H1 (cell line): ENCODE measurements at regions not wholly inside any gene's neighbourhood (a gene's known extent, or its start where the extent isn't known, plus 50 kb on each side); places are given as distances from the start of the nearest gene placed in this dataset.

ENCODE experiments used
- CTCF ChIA-PET: fragments of 300-600 bp; sonication (Branson Sonifier 250); formaldehyde crosslinking; loops from one replicate; lab custom pipeline; 2021; ENCODE audit not compliant: partially characterized antibody; lab: Charles Lee
- POLR2A ChIA-PET: fragments of 300-600 bp; sonication (Branson Sonifier 250); formaldehyde crosslinking; loops from one replicate; lab custom pipeline; 2021; ENCODE audit warnings: inconsistent platforms; ENCODE audit not compliant: partially characterized antibody; lab: Charles Lee
- DNase-seq, 2 experiments: peaks; one replicate each; pipeline versions ENCODE4 v3.0.0 to v3.0.0-alpha.2; 2010 to 2022; ENCODE audit warnings: low spot score in 2 of 2, low read depth in 1 of 2, mixed read lengths in 1 of 2
- FAIRE-seq: peaks from 2 replicates; lab custom pipeline; 2011; peaks lifted over from hg19 to GRCh38; lab: Jason Lieb, UNC
- H2AFZ ChIP-seq: 2 replicates; pipeline ENCODE4 v1.8.1; 2012; ENCODE audit warnings: low read length, inconsistent platforms
- H2AK5ac ChIP-seq: 2 replicates; pipeline ENCODE4 v1.6.1; 2013; ENCODE audit warnings: low read depth, low read length
- H2BK120ac ChIP-seq: replicated peaks from 2 replicates; pipeline ENCODE3; 2013; ENCODE audit warnings: low read depth, low read length, inconsistent platforms
- H2BK12ac ChIP-seq: 2 replicates; pipeline ENCODE4 v1.6.1; 2013; ENCODE audit warnings: low read depth, low read length
- H2BK15ac ChIP-seq: 2 replicates; pipeline ENCODE4 v1.6.1; 2013; ENCODE audit warnings: low read length
- H2BK20ac ChIP-seq: 2 replicates; pipeline ENCODE4 v1.6.1; 2013; ENCODE audit warnings: low read length
- H2BK5ac ChIP-seq: 2 replicates; pipeline ENCODE4 v1.6.1; 2013; ENCODE audit warnings: low read depth, low read length
- H3K14ac ChIP-seq: 2 replicates; pipeline ENCODE4 v1.6.1; 2013; ENCODE audit warnings: inconsistent platforms; ENCODE audit not compliant: insufficient read length
- H3K18ac ChIP-seq: 2 replicates; pipeline ENCODE4 v1.6.1; 2013; ENCODE audit warnings: low read length; ENCODE audit errors: extremely low read depth
- H3K23ac ChIP-seq: 2 replicates; pipeline ENCODE4 v1.6.1; 2013; ENCODE audit warnings: inconsistent platforms; ENCODE audit not compliant: insufficient read length
- H3K23me2 ChIP-seq: 2 replicates; pipeline ENCODE4 v1.6.1; 2013; ENCODE audit warnings: low read depth, low read length
- H3K27ac ChIP-seq: 2 replicates; pipeline ENCODE4 v1.6.1; 2011; ENCODE audit warnings: low read depth, low read length, inconsistent platforms
- H3K27me3 ChIP-seq, 4 experiments: replicated peaks in 1 of 4; 1 replicate in 1 of 4; 2 replicates in 3 of 4; pipeline versions ENCODE4 v1.6.1 to v1.8.1; 2011 to 2013; ENCODE audit warnings: low read length in 3 of 4, mild to moderate bottlenecking in 3 of 4, inconsistent platforms in 2 of 4, mixed read lengths in 2 of 4, moderate library complexity in 1 of 4; ENCODE audit not compliant: control insufficient read depth in 3 of 4, insufficient read depth in 3 of 4; ENCODE audit errors: extremely low read depth in 1 of 4
- H3K36me3 ChIP-seq, 4 experiments: 2 replicates each; pipeline versions ENCODE4 v1.6.1 to v1.8.1; 2011 to 2013; ENCODE audit warnings: mild to moderate bottlenecking in 4 of 4, low read length in 3 of 4, moderate library complexity in 2 of 4, control low read depth in 1 of 4, inconsistent platforms in 1 of 4; ENCODE audit not compliant: insufficient read depth in 4 of 4, control insufficient read depth in 2 of 4
- H3K4ac ChIP-seq: replicated peaks from 2 replicates; pipeline ENCODE3; 2013; ENCODE audit warnings: low read length, low read depth, mixed read lengths, inconsistent platforms; ENCODE audit not compliant: insufficient read length
- H3K4me1 ChIP-seq, 4 experiments: replicated peaks in 1 of 4; 1 replicate in 1 of 4; 2 replicates in 3 of 4; pipeline versions ENCODE4 v1.6.1 to v1.8.1; 2011 to 2013; ENCODE audit warnings: low read length in 3 of 4, inconsistent platforms in 2 of 4, mixed read lengths in 1 of 4; ENCODE audit not compliant: insufficient read depth in 4 of 4, control insufficient read depth in 3 of 4
- H3K4me2 ChIP-seq, 2 experiments: 2 replicates each; pipeline versions ENCODE4 v1.6.1 to v1.8.1; 2011 to 2013; ENCODE audit warnings: low read depth in 2 of 2, low read length in 2 of 2, control low read depth in 1 of 2, inconsistent platforms in 1 of 2, mild to moderate bottlenecking in 1 of 2; ENCODE audit not compliant: insufficient read depth in 1 of 2
- H3K4me3 ChIP-seq, 4 experiments: fragments of 200-600, 300-600 bp in 1 of 4; sonication (generic), shearing (Covaris generic), sonication (Bioruptor Twin) in 1 of 4; 2 replicates each; pipeline versions ENCODE4 v1.5.1 to v1.8.1; 2011 to 2016; ENCODE audit warnings: low read length in 4 of 4, low read depth in 3 of 4, control low read depth in 2 of 4, inconsistent platforms in 2 of 4, mild to moderate bottlenecking in 2 of 4, mixed read lengths in 1 of 4, moderate library complexity in 1 of 4; ENCODE audit not compliant: insufficient read depth in 2 of 4; ENCODE audit errors: extremely low read depth in 1 of 4
- H3K56ac ChIP-seq: replicated peaks from 2 replicates; pipeline ENCODE3; 2013; ENCODE audit warnings: low read depth, mild to moderate bottlenecking, mixed read lengths, low read length, inconsistent platforms; ENCODE audit not compliant: insufficient read length
- H3K79me1 ChIP-seq: 2 replicates; pipeline ENCODE4 v1.6.1; 2013; ENCODE audit warnings: low read depth, low read length, control low read depth
- H3K79me2 ChIP-seq, 2 experiments: 2 replicates each; pipeline versions ENCODE4 v1.6.1 to v1.8.1; 2012 to 2013; ENCODE audit warnings: low read length in 2 of 2, mild to moderate bottlenecking in 2 of 2, inconsistent platforms in 1 of 2; ENCODE audit not compliant: insufficient read depth in 2 of 2, control insufficient read depth in 1 of 2
- H3K9ac ChIP-seq, 4 experiments: replicated peaks in 1 of 4; 1 replicate in 1 of 4; 2 replicates in 3 of 4; pipeline versions ENCODE4 v1.6.1 to v1.8.1; 2011 to 2013; ENCODE audit warnings: low read depth in 3 of 4, low read length in 3 of 4, control low read depth in 2 of 4, mild to moderate bottlenecking in 2 of 4, moderate library complexity in 2 of 4, inconsistent platforms in 1 of 4; ENCODE audit errors: extremely low read depth in 1 of 4
- H3K9me3 ChIP-seq, 2 experiments: 2 replicates each; pipeline versions ENCODE4 v1.6.1 to v1.8.1; 2012 to 2013; ENCODE audit warnings: mild to moderate bottlenecking in 2 of 2, moderate library complexity in 2 of 2, control low read depth in 1 of 2, inconsistent platforms in 1 of 2, low read depth in 1 of 2, low read length in 1 of 2, mixed read lengths in 1 of 2; ENCODE audit not compliant: insufficient read depth in 2 of 2
- H4K20me1 ChIP-seq, 2 experiments: replicated peaks in 1 of 2; 2 replicates each; pipeline versions ENCODE3 to v1.8.1; 2011 to 2013; ENCODE audit warnings: inconsistent platforms in 2 of 2, low read length in 2 of 2, mild to moderate bottlenecking in 1 of 2; ENCODE audit not compliant: insufficient read depth in 2 of 2, control insufficient read depth in 1 of 2
- H4K5ac ChIP-seq: 2 replicates; pipeline ENCODE4 v1.6.1; 2013; ENCODE audit warnings: low read length, low read depth, mixed read lengths, inconsistent platforms; ENCODE audit not compliant: insufficient read length
- H4K8ac ChIP-seq: 2 replicates; pipeline ENCODE4 v1.8.0; 2013; ENCODE audit warnings: mild to moderate bottlenecking, moderate library complexity, low read length, inconsistent platforms; ENCODE audit not compliant: insufficient read depth; ENCODE audit errors: extremely low read depth
- H4K91ac ChIP-seq: replicated peaks from 2 replicates; pipeline ENCODE3; 2013; ENCODE audit warnings: low read length, mixed read lengths, inconsistent platforms; ENCODE audit not compliant: insufficient read length
- EZH2 ChIP-seq: fragments of 200-600 bp; sonication (generic); IDR thresholded peaks from 2 replicates; pipeline ENCODE4 v1.7.1; 2012; ENCODE audit warnings: low read depth, mild to moderate bottlenecking, moderate library complexity, low read length, inconsistent platforms; ENCODE audit not compliant: severe bottlenecking
- JUN ChIP-seq: IDR thresholded peaks from 2 replicates; pipeline ENCODE4 v1.6.1; 2011; ENCODE audit warnings: low read depth, mild to moderate bottlenecking, improper control_type of control experiment, low read length
- RBBP5 ChIP-seq: IDR thresholded peaks from 2 replicates; pipeline ENCODE4 v1.7.1; 2012; ENCODE audit warnings: low read depth, mild to moderate bottlenecking, inconsistent platforms, low read length, moderate library complexity, borderline replicate concordance
- RXRA ChIP-seq: IDR thresholded peaks from 2 replicates; pipeline ENCODE4 v1.6.1; 2011; ENCODE audit warnings: low read depth, mild to moderate bottlenecking, low read length, moderate library complexity; ENCODE audit not compliant: insufficient read depth
- SIX5 ChIP-seq: IDR thresholded peaks from 2 replicates; pipeline ENCODE4 v1.6.1; 2011; ENCODE audit warnings: mild to moderate bottlenecking, low read depth, low read length
- WGBS, 2 experiments: shearing (Covaris generic) in 1 of 2; methylation state at CpG; one replicate each; pipeline versions ENCODE4 v1.1.6 to v1.1.7; 2013 to 2015; ENCODE audit warnings: low lambda C conversion rate in 2 of 2, mixed read lengths in 2 of 2, inconsistent platforms in 1 of 2, low coverage in 1 of 2, missing lambda C conversion rate in 1 of 2; ENCODE audit not compliant: insufficient replicate concordance in 2 of 2, insufficient coverage in 1 of 2, insufficient read length in 1 of 2; ENCODE audit errors: extremely low coverage in 1 of 2, missing lambda C conversion rate in 1 of 2; 5-methylcytosine and 5-hydroxymethylcytosine counted together

DNA sequence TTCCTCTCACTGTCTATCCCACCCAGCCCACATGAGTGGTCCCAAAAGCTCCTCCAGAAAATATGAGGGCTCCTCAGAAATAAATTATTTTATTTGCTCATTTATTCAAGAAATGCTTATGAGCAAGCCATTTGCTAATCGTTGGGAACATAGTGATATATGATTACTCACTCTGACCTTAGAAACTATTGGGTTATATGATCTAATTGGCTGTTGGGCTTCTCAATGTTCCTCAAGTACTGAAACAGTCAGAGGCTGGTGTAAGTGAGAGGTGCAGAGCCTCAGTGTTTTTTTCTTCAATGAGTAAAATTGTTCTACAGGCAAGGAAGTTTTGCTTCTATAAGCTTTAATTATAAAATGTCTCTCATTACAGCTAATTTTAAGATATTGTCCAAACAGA is 893.8 kb upstream of the INTU start:
- no peak for FAIRE-seq
- H3K23me2 ChIP-seq, result no peaks in the 10 kb centered on the region
- no peaks in the 10 kb centered on the region for H3K79me1 ChIP-seq
- H3K18ac ChIP-seq, result no peak overlapping the region
- no peak overlapping the region for H2BK12ac ChIP-seq
- H2AFZ ChIP-seq, result no peak overlapping the region
- no peak overlapping the region for H3K14ac ChIP-seq
- H3K9ac ChIP-seq, result no peak overlapping the region
- CTCF ChIA-PET, result interaction anchor here (0.8 kb wide), 1 partner anchor 18 kb away, joined by 4 read pairs; no protein-coding TSS in a partner anchor
- H4K5ac ChIP-seq, result no peak overlapping the region
- POLR2A ChIA-PET, result no interaction called here
- no peak overlapping the region for H2AK5ac ChIP-seq
- H2BK20ac ChIP-seq, result no peak overlapping the region
- H3K36me3 ChIP-seq, result no peaks in the 10 kb centered on the region
- 57% methylated on average over 1 of the region's 1 CpG; no CpG with 5 or more reads in 1 of the 2 experiments for WGBS, 2 experiments
- no peak overlapping the region for H4K8ac ChIP-seq
- no peak overlapping the region for H3K27ac ChIP-seq
- no peak overlapping the region for H3K4me3 ChIP-seq
- H3K56ac ChIP-seq, result no peak overlapping the region
- no peak overlapping the region for H3K4ac ChIP-seq
- H2BK5ac ChIP-seq, result no peak overlapping the region
- no peaks in the 10 kb centered on the region for H4K20me1 ChIP-seq
- no peak overlapping the region for H2BK120ac ChIP-seq
- H3K9me3 ChIP-seq, result no peaks in the 10 kb centered on the region
- DNase-seq, result no peak
- no peak overlapping the region for H3K23ac ChIP-seq
- H3K4me2 ChIP-seq, result no peak overlapping the region
- H2BK15ac ChIP-seq, result no peak overlapping the region
- H4K91ac ChIP-seq, result no peak overlapping the region
- H3K27me3 ChIP-seq, result no peaks in the 10 kb centered on the region
- no peaks in the 10 kb centered on the region for H3K4me1 ChIP-seq
- H3K79me2 ChIP-seq, result no peaks in the 10 kb centered on the region
- no peak for TF ChIP-seq SIX5
- TF ChIP-seq JUN, result no peak
- TF ChIP-seq EZH2, result no peak
- no peak for TF ChIP-seq RXRA
- TF ChIP-seq RBBP5, result no peak
